ENCODE measurements at regions not wholly inside any gene's neighbourhood (a gene's known extent, or its start where the extent isn't known, plus 50 kb on each side); places are given as distances from the start of the nearest gene placed in this dataset.

DNA sequence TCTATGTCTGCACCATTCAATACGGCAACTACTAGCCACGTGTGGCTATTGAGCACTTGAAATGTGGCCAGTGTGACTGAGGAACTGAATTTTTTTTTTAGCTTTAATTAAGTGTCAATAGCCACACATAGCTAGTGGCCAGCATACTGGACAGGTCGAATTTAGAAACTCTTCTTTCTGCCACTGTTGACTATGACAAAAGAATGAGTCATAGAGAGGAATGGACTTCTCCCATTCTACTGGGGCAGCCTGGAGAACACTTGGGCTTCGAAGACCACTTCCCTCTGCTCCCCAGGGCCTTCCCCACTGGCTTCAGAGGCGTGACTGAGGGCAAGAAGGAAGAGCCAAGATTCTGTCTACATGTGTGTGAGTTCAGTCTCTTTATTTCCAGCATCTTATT is 137.5 kb downstream of the SNX10 start:
- no peak for TF ChIP-seq EGR1 (IDR thresholded peaks at IDR 0.05)
- TF ChIP-seq TAF1 (IDR thresholded peaks at IDR 0.05; ENCODE audit: low read depth) = no peak
- TF ChIP-seq, protein P1, sequence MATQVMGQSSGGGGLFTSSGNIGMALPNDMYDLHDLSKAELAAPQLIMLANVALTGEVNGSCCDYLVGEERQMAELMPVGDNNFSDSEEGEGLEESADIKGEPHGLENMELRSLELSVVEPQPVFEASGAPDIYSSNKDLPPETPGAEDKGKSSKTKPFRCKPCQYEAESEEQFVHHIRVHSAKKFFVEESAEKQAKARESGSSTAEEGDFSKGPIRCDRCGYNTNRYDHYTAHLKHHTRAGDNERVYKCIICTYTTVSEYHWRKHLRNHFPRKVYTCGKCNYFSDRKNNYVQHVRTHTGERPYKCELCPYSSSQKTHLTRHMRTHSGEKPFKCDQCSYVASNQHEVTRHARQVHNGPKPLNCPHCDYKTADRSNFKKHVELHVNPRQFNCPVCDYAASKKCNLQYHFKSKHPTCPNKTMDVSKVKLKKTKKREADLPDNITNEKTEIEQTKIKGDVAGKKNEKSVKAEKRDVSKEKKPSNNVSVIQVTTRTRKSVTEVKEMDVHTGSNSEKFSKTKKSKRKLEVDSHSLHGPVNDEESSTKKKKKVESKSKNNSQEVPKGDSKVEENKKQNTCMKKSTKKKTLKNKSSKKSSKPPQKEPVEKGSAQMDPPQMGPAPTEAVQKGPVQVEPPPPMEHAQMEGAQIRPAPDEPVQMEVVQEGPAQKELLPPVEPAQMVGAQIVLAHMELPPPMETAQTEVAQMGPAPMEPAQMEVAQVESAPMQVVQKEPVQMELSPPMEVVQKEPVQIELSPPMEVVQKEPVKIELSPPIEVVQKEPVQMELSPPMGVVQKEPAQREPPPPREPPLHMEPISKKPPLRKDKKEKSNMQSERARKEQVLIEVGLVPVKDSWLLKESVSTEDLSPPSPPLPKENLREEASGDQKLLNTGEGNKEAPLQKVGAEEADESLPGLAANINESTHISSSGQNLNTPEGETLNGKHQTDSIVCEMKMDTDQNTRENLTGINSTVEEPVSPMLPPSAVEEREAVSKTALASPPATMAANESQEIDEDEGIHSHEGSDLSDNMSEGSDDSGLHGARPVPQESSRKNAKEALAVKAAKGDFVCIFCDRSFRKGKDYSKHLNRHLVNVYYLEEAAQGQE (IDR thresholded peaks at IDR 0.05; ENCODE audit: low read depth) = no peak
- TF ChIP-seq CREB1 (IDR thresholded peaks at IDR 0.05; ENCODE audit: low read depth) = no peak
- no peak for TF ChIP-seq TEAD4 (IDR thresholded peaks at IDR 0.05)
- TF ChIP-seq FOXM1 (IDR thresholded peaks at IDR 0.05; ENCODE audit: borderline replicate concordance, low read depth) = no peak

All from Ishikawa (cell line).